GM10248 (cell line): ENCODE measurements at regions not wholly inside any gene's neighbourhood (a gene's known extent, or its start where the extent isn't known, plus 50 kb on each side); places are given as distances from the start of the nearest gene placed in this dataset.

Source experiments
- CTCF ChIA-PET: fragments of 300-600 bp; sonication (Branson Sonifier 250); formaldehyde crosslinking; extraction: SDS; loops from one replicate; lab custom pipeline; 2021; ENCODE audit warnings: antibody characterized with exemption; lab: Yijun Ruan, JAX
- POLR2A ChIA-PET: fragments of 350-650 bp; sonication (Branson Sonifier 250); formaldehyde crosslinking; extraction: SDS; loops from one replicate; lab custom pipeline; 2020; ENCODE audit warnings: antibody characterized with exemption; lab: Yijun Ruan, JAX
- DNase-seq: peaks from one replicate; pipeline ENCODE4 v3.0.0; 2012; ENCODE audit errors: extremely low spot score
- TF ChIP-seq, protein P1 (sequence below): IDR thresholded peaks from 2 replicates; pipeline ENCODE4 v1.5.1; 2012; ENCODE audit warnings: mild to moderate bottlenecking, low read depth; ENCODE audit errors: extremely low read depth, missing control alignments, control extremely low read depth

DNA sequence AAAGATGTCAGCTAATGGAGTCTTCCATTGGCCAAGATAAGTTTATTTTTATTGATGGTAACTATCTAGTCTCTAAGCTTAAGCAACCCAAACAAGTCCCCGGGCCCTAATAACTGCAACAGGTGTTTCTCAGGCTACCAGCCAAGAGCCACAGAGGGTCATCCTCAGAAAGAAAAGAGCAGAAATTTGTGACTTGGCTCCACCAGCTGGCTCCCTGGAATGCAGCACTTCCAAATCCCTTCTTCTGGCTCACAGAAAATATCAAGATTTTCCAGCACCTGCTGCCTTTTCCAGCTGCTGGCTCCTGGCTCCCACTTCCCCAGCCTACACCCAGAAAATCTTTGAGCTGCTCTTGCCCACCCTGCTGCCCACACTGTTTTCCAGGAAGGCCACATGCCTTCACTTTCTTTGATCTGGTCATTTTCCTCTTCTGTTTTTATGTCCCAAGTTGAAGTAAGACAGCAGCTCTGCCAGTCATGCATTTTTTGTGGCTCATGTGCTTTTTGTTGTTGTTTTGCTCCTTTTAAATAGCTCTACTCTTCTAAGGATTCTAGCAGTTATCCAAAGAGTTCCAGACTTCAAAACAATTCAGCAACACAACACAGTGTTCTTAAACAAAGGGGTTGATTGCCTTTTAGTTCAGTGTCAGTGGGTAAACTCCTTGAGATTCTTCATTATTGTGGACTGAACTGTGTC lies 151.0 kb upstream of the SMLR1 start:
- ChIA-PET POLR2A (no interaction called here), CTCF (interaction anchor here (0.6 to 1.5 kb wide), 4 partner anchors 15 to 631 kb away, joined by 3 to 5 read pairs (median 4); no protein-coding TSS in a partner anchor)
- TF ChIP-seq, protein P1, sequence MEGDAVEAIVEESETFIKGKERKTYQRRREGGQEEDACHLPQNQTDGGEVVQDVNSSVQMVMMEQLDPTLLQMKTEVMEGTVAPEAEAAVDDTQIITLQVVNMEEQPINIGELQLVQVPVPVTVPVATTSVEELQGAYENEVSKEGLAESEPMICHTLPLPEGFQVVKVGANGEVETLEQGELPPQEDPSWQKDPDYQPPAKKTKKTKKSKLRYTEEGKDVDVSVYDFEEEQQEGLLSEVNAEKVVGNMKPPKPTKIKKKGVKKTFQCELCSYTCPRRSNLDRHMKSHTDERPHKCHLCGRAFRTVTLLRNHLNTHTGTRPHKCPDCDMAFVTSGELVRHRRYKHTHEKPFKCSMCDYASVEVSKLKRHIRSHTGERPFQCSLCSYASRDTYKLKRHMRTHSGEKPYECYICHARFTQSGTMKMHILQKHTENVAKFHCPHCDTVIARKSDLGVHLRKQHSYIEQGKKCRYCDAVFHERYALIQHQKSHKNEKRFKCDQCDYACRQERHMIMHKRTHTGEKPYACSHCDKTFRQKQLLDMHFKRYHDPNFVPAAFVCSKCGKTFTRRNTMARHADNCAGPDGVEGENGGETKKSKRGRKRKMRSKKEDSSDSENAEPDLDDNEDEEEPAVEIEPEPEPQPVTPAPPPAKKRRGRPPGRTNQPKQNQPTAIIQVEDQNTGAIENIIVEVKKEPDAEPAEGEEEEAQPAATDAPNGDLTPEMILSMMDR, result peak; percentile 9
- no peak for DNase-seq

DNA sequence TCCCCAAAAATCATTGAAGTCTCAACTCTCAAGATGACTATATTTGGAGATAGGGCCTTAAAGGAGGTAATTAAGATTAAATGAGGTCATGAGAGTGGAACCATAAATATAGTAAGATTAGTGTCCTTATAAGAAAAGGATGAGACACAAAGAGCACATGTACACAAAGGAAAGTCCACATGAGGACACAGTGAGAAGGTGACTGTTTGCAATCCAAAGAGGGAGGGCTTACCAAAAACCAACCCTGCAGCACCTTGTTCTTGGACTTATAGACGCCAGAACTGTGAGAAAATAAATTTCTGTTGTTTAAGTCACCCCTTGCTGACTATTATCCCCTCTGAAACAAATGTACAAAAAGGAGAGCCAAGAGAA lies 150.4 kb upstream of the SMLR1 start:
- CTCF ChIA-PET, result interaction anchor here (1.5 kb wide), 1 partner anchor 28 kb away, joined by 3 read pairs; no protein-coding TSS in a partner anchor
- TF ChIP-seq, protein P1, result no peak
- no peak for DNase-seq
- POLR2A ChIA-PET, result no interaction called here

DNA sequence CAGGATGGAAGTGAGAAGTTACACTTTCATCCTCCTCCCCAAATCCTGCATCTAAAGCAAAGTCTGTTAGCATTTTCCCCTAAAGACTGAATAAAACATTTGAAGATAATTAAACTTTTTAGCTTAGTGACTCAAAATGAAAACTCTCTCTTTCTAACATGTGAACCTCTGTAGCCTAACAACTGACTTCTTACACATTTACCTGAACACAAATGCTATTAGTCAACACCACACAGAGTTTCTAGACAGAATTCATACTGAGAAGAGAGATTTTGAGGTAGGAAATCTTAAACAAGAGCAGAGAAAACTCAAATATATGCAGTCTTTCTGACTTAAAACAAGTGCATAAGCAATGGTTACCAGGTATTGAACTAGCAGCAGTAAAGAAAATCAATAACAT lies 149.9 kb upstream of the SMLR1 start:
- no peak for DNase-seq
- TF ChIP-seq, protein P1, result no peak
- POLR2A ChIA-PET, result no interaction called here
- CTCF ChIA-PET, result no interaction called here

DNA sequence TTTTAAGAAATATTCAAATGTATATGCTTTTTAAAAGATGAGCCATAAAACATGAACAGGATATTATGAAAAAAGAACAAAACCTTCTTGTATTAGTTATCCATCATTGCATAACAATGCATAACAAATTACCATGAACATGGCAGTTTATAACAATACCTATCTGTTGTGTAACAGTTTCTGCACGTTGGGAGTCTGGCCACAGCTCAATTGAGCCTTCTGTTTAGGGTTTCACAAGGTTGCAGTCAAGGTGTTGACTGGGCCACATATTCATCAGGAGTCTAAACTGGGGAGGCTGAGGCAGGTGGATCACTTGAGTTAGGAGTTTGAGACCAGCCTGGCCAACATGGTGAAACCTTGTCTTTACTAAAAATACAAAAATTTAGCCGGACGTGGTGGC lies 149.4 kb upstream of the SMLR1 start:
- ChIA-PET CTCF (no interaction called here), POLR2A (no interaction called here)
- TF ChIP-seq, protein P1, result no peak
- DNase-seq, result no peak

DNA sequence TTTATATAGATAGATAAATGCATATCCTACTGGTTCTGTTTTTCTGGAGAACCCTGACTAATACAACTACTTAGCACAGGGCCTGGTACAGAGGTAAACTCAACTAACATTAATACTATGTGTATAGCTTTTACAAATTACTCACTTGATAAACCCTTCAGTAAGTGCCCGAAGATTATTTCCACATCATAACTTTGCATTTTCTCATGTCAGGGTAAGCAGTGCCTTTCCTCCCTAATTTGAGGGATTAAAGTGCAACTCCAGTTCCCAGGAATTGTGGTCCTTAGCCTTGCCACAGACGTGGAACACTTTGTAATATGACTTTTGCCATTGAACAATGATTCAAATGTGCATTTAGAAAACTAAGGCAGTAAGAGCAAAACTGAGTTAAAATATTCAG lies 147.5 kb upstream of the SMLR1 start:
- TF ChIP-seq, protein P1, result no peak
- ChIA-PET POLR2A (no interaction called here), CTCF (interaction anchor here (1.4 to 2.4 kb wide), 2 partner anchors 14 to 18 kb away, joined by 3 to 10 read pairs; no protein-coding TSS in a partner anchor)
- DNase-seq, result no peak

DNA sequence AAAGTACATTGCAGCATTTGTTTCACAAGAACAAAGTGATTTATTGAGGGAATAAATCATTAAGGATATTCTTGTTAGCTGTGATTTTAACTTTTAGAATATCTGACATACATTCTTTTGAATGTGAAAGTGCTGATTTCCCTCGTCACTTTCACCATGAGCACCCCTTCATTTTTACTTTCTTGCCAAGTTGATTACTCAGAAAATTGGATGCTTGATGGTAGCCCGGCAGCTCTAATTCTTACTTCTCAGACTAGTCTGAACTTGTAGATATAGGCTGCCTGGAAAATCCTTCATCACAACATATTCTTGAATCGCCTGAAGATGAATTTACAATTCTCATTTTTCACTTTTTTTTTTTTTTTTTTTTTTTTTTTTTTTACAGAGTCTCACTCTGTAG lies 147.1 kb upstream of the SMLR1 start:
- TF ChIP-seq, protein P1, result no peak
- CTCF ChIA-PET, result interaction anchor here (0.6 to 2.4 kb wide), 3 partner anchors 13 to 94 kb away, joined by 3 to 10 read pairs (median 4); no protein-coding TSS in a partner anchor
- POLR2A ChIA-PET, result no interaction called here
- no peak for DNase-seq
